HG03469 (cell line): ENCODE measurements at regions not wholly inside any gene's neighbourhood (a gene's known extent, or its start where the extent isn't known, plus 50 kb on each side); places are given as distances from the start of the nearest gene placed in this dataset.
A peak's percentile ranks its signal among the peaks of the same experiment; 100 is the strongest.

Source experiments
- ATAC-seq: cut with Tn5 transposase; IDR thresholded peaks from one replicate; pipeline ENCODE4 v1.9.1; 2021; ENCODE audit warnings: mild to moderate bottlenecking, moderate library complexity, moderate number of reproducible peaks; ENCODE audit not compliant: unreplicated experiment

DNA sequence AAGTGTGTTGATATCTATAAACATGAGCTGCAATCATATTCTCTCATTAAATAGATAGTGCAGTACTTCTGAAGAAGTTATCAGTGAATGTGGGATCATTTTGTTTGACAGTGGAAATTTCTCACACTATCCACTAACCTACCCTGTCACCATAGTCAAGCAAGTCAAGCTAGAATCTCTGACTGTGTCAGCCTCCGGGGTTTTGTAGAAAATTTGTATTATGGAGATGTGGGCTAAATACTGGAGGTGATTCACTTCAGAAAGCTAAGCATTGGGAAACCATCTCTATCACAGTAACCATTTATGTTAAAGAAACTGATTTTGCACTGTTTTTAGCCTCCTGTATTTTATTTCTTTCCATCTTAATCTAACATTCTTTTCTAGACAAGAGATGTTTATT, 126.6 kb upstream of the CREB1 start:
- no peak for ATAC-seq

DNA sequence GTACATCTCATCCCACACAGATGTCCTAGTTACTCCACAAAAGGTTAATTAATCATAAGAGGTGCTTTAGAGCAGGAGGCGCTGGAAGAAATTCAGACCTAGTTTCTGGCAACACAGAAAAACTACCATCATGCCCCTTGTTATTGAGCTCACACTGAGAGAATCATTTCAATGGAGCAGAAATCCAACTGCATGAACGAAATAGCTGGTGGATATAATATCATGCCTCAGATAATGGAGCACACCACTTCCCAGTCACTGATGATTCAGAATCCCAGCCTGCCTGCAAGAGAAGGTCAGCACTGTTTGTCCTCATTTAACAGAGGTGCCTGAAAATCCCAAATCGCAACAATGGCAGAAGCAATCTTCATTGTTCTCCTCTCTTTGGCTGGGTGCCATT, 125.8 kb upstream of the CREB1 start:
- no peak for ATAC-seq

- ATAC-seq, result no peak
Observed at GRCh38 chr2:207405150-207405549, 124.6 kb upstream of the CREB1 start.

GRCh38 chr2:207408086-207408794, 121.5 kb upstream of the CREB1 start:
- peak; percentile 84 for ATAC-seq

- ATAC-seq, result no peak
Observed at GRCh38 chr2:207409517-207409916, 120.2 kb upstream of the CREB1 start.

DNA sequence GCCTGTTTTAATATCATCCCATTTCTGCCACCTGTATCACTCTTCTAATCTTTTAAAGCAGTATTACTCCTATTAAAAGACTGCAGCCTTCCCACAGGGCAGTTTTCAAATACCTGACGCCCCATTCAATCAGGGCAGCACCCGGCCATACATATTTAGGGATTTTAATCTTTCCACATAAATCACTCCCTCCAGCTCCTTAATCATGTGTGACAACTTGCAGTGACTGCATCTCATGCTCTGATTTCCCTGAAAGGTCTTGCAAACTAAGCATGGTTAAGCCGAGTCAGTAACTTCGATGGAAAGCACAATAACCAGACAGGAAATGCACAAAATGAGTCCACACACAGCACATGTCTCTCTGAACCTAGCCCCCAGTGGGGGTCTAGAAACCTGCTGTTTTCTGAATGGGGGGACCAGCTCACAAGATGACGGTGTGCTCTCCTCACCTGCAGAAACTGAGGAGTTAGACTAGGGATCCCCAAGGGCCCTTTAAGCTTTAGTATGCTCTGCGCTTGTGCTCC, 116.9 kb upstream of the CREB1 start:
- ATAC-seq, result no peak

DNA sequence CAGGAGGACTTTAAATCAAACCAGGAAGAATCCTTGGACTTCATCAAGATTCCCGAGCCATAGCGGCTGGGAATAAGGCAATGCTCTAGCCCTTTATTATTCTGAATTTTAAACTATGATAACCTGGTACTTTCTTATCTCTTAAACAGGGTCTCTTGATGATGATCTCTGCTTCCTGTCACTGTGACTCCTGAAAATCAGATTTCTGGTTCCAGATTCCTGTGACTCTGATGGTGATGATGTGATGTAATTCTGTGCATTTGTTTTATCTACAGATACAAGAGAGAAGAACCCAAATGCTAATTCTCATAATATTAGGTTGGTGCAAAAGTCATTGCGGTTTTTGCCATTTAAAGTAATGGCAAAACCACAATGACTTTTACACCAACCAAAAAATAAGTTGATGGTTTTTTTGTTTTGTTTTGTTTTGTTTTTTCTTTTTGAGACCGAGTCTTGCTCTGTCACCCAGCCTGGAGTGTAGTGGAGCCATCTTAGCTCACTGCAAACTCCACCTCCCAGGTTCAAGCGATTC, 116.3 kb upstream of the CREB1 start:
- no peak for ATAC-seq

- no peak for ATAC-seq
Observed at GRCh38 chr2:207416111-207416510, 113.7 kb upstream of the CREB1 start.

- no peak for ATAC-seq
Observed at GRCh38 chr2:207416900-207417299, 112.9 kb upstream of the CREB1 start.

GRCh38 chr2:207417301-207417718, 112.5 kb upstream of the CREB1 start:
- ATAC-seq, result no peak

DNA sequence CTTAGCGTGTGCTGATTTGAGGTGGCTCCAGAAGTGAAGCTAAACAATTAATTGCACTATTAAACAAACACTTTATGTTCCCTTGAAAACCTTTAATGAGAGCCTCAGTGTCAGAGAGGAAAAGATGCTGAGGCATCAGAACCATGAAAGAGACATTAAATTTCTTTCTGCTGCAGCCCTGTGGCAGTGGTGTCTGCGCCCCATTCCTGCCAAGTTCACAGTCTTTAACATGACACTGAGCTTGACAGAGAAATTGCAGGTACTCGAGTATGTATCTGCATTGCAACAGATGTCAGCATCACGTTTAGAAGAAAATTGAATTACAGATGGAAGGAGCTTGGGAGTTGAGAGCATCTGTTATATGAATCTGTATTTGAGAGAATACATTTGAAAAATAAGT, 111.3 kb upstream of the CREB1 start:
- no peak for ATAC-seq

- ATAC-seq, result no peak
Observed at GRCh38 chr2:207419331-207419730, 110.4 kb upstream of the CREB1 start.

DNA sequence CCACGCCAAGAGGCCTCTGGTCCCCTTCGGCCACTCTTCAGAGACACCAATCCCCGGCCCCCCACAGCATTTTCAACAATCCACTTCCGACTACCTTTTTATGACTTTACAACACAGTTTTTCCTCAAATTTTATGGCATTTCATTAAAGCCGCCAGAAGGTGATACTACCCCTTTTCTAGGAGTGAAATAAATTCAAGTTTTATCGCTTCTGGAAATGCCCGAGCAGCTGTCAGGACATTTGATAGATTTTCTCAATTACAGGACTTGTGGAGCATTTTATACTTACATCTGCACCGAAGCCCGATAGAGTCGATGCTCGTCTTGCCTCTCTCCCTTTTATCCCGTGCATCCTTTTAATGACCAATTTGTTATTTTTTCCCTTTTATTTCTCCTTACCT, 108.1 kb upstream of the CREB1 start:
- no peak for ATAC-seq

DNA sequence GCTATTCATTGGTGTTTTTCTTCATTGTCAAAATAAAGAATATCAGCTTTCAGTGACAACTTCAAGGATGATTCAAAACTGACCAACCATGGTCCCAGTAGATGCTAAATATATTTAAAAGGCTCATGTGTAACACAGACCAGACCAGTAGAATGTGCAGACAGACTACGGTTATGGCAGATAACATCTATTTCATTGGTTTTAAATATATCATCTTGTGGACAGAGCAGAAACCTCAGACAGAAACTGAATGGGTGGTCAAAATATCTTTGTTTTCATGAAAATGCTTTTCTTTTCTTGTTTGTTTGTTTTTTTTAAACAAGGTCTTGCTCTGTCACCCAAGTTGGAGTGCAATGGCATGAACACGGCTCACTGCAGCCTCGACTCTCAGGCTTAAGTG, 107.4 kb upstream of the CREB1 start:
- ATAC-seq, result no peak

DNA sequence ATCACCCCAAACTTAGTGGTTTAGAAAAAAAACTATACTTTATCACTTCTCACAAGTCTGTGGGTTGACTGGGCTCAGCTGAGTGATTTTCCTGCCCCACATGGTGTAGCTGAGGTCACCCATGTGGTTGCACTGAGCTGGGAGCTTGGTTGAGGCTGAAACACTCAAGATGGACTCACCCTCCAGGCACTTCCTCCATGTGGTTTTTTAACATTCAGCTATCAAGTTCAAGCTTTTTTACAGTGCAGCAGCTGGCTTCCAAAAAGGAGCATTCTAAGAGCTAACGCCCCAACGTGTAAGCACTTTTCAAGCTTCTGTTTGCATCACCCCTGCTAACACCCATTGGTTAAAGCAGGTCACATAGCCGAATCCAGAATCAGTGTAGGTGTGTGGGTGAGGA, 105.9 kb upstream of the CREB1 start:
- peak; percentile 96 for ATAC-seq

DNA sequence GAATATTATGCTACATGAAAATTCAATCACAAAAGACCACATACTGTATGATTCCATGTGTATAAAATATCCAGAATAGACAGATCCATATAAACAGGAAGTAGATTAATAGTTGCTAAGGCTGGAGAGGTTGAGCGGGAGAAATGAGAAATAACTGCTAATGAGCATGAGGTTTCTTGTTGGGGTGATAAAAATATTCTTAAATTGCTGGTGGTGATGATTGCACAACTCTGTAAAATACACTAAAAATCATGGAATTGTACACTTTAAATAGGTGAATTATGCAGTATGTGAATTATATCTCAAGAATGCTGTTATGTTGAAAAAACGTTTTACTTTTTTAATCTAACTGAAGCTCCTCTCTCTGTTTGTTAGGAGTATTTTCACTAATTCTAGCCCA, 101.8 kb upstream of the CREB1 start:
- no peak for ATAC-seq

DNA sequence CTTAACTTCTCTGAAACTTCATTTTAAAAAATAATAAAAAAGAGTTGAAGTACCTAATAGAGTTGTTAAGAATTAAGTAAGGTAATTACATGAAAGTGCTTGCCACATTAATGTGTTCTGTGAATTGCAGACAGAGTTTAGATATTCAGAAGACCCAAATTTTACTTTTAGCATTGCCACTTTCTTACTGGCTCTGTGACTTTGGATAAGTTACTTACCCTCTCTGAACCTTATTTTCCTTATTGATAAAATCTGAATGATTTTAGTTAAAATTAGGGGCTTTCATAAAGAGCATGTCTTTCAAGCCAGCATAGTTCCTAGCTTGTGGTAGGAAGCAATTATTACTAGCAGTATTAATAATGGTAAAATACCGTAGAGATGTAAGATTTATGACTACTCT, 101.2 kb upstream of the CREB1 start:
- ATAC-seq, result no peak

- ATAC-seq, result no peak
Observed at GRCh38 chr2:207432453-207432852, 97.3 kb upstream of the CREB1 start.

DNA sequence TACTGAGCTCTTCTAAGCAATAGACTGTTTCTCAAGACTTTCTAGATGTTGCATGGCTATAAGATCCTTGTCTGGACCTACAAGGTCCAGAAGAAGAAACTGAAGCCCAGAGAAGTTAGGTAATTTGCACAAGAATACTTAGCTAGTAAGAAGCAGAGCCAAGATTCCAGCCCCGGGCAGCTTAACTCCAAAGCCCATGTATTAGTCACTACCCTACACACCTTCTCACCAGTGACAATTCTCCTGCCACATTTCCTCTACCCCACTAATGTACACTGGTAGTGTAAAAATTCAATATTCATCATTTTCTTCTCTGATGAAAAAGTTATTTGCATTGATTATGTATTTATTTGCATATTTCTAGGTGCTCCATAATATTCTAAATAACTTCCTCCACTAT, 95.5 kb upstream of the CREB1 start:
- ATAC-seq, result no peak

- no peak for ATAC-seq
Observed at GRCh38 chr2:207434899-207435465, 94.8 kb upstream of the CREB1 start.

GRCh38 chr2:207437136-207437523, 92.6 kb upstream of the CREB1 start:
- no peak for ATAC-seq

DNA sequence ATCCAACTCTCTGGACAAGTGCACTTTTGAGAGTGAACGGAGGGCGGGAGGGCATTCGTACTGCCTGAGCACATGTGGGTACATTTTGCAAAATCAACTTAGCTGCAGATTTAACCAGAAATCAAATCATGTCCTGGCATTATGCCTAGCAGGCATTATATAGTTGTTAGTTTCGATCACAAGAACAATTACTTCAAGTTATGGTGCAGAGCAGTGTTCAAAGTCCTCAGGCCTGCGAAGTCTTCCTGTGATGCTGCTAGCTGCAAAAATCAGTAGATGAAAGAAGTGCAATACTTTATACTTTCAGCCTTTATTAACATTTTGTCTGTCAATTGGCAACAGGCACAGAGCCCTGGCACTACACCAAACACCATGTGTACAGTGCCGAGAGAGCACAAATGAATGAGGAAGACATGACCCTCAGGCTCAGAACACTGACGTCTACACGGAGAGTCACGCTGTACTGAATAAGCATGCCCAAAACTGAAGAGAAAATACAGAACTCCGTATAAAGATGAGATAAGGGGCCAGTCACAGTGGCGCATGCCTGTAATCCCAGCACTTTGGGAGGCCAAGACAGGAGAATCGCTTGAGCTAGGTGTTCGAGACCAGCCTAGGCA, 92.1 kb upstream of the CREB1 start:
- ATAC-seq, result no peak
